ENCODE measurements at regions not wholly inside any gene's neighbourhood (a gene's known extent, or its start where the extent isn't known, plus 50 kb on each side); places are given as distances from the start of the nearest gene placed in this dataset.

- Histone ChIP-seq H3K9me3 (ENCODE audit: insufficient read depth, low read depth, low read length) (no peaks in the 10 kb centered on the region), H3K79me1 (ENCODE audit: low read length) (no peaks in the 10 kb centered on the region), H4K8ac (ENCODE audit: low read depth, low read length) (no peak overlapping the region), H3K4me3 (ENCODE audit: low read depth, low read length) (no peak overlapping the region), H3K27me3 (ENCODE audit: insufficient read depth, low read length) (no peaks in the 10 kb centered on the region), H2BK120ac (ENCODE audit: insufficient read depth, low read length, poor library complexity) (no peak overlapping the region), H3K9ac (ENCODE audit: low read length) (no peak overlapping the region), H2AK5ac (ENCODE audit: low read length) (no peak overlapping the region), H3K4ac (ENCODE audit: low read depth, low read length) (no peak overlapping the region), H4K91ac (ENCODE audit: low read depth, low read length) (no peak overlapping the region), H3K79me2 (ENCODE audit: control insufficient read depth, insufficient read depth, low read length, poor library complexity) (no peaks in the 10 kb centered on the region), H3K23ac (ENCODE audit: low read length) (no peak overlapping the region), H4K12ac (ENCODE audit: low read depth, low read length) (no peak overlapping the region), H2AFZ (ENCODE audit: insufficient read depth, low read length, poor library complexity) (no peak overlapping the region), H3K4me1 (ENCODE audit: control insufficient read depth in 1 of 2, insufficient read depth in 2 of 2, low read length in 2 of 2) (no peaks in the 10 kb centered on the region), H3K18ac (ENCODE audit: low read length) (no peak overlapping the region), H3K36me3 (ENCODE audit: control insufficient read depth in 1 of 2, insufficient read depth in 2 of 2, low read length in 2 of 2) (no peaks in the 10 kb centered on the region), H3K14ac (ENCODE audit: low read length) (no peak overlapping the region), H2BK5ac (ENCODE audit: low read depth, low read length, poor library complexity) (no peak overlapping the region), H3K27ac (ENCODE audit: low read depth, low read length) (no peak overlapping the region), H2BK12ac (ENCODE audit: low read length) (no peak overlapping the region), H3K4me2 (ENCODE audit: low read length) (no peak overlapping the region)
- no CpG with 5 or more reads among the region's 8 CpGs for WGBS (ENCODE audit: extremely low coverage, insufficient coverage, insufficient read length)
- DNase-seq = no peak
These were observed 267.2 kb downstream of the TFEC start for GRCh38 chr7:115763347-115763746.

- H2BK5ac ChIP-seq (ENCODE audit: low read depth, low read length, poor library complexity) = no peak overlapping the region
- no peak overlapping the region for H2AK5ac ChIP-seq (ENCODE audit: low read length)
- no peak overlapping the region for H3K18ac ChIP-seq (ENCODE audit: low read length)
- no peaks in the 10 kb centered on the region for H3K9me3 ChIP-seq (ENCODE audit: insufficient read depth, low read depth, low read length)
- H3K27me3 ChIP-seq (ENCODE audit: insufficient read depth, low read length) = no peaks in the 10 kb centered on the region
- WGBS (ENCODE audit: extremely low coverage, insufficient coverage, insufficient read length) = 100% methylated on average over 2 of the region's 3 CpGs
- no peaks in the 10 kb centered on the region for H3K36me3 ChIP-seq (ENCODE audit: control insufficient read depth in 1 of 2, insufficient read depth in 2 of 2, low read length in 2 of 2)
- H2AFZ ChIP-seq (ENCODE audit: insufficient read depth, low read length, poor library complexity) = no peak overlapping the region
- H3K4ac ChIP-seq (ENCODE audit: low read depth, low read length) = no peak overlapping the region
- no peaks in the 10 kb centered on the region for H3K79me1 ChIP-seq (ENCODE audit: low read length)
- no peak overlapping the region for H4K91ac ChIP-seq (ENCODE audit: low read depth, low read length)
- no peak overlapping the region for H3K27ac ChIP-seq (ENCODE audit: low read depth, low read length)
- no peak overlapping the region for H2BK120ac ChIP-seq (ENCODE audit: insufficient read depth, low read length, poor library complexity)
- no peak overlapping the region for H3K4me2 ChIP-seq (ENCODE audit: low read length)
- no peak overlapping the region for H4K12ac ChIP-seq (ENCODE audit: low read depth, low read length)
- no peak overlapping the region for H3K14ac ChIP-seq (ENCODE audit: low read length)
- H3K4me1 ChIP-seq (ENCODE audit: control insufficient read depth in 1 of 2, insufficient read depth in 2 of 2, low read length in 2 of 2) = no peaks in the 10 kb centered on the region
- H3K23ac ChIP-seq (ENCODE audit: low read length) = no peak overlapping the region
- DNase-seq = no peak
- no peak overlapping the region for H2BK12ac ChIP-seq (ENCODE audit: low read length)
- no peak overlapping the region for H3K9ac ChIP-seq (ENCODE audit: low read length)
- H3K4me3 ChIP-seq (ENCODE audit: low read depth, low read length) = no peak overlapping the region
- no peaks in the 10 kb centered on the region for H3K79me2 ChIP-seq (ENCODE audit: control insufficient read depth, insufficient read depth, low read length, poor library complexity)
- no peak overlapping the region for H4K8ac ChIP-seq (ENCODE audit: low read depth, low read length)
These were observed 272.5 kb downstream of the TFEC start for GRCh38 chr7:115758025-115758424.

- Histone ChIP-seq H3K4ac (ENCODE audit: low read depth, low read length) (no peak overlapping the region), H3K4me3 (ENCODE audit: low read depth, low read length) (no peak overlapping the region), H3K36me3 (ENCODE audit: control insufficient read depth in 1 of 2, insufficient read depth in 2 of 2, low read length in 2 of 2) (no peaks in the 10 kb centered on the region), H3K23ac (ENCODE audit: low read length) (no peak overlapping the region), H3K27ac (ENCODE audit: low read depth, low read length) (no peak overlapping the region), H3K18ac (ENCODE audit: low read length) (no peak overlapping the region), H4K91ac (ENCODE audit: low read depth, low read length) (no peak overlapping the region), H3K79me1 (ENCODE audit: low read length) (no peaks in the 10 kb centered on the region), H3K14ac (ENCODE audit: low read length) (no peak overlapping the region), H2BK5ac (ENCODE audit: low read depth, low read length, poor library complexity) (no peak overlapping the region), H3K9me3 (ENCODE audit: insufficient read depth, low read depth, low read length) (no peaks in the 10 kb centered on the region), H2BK12ac (ENCODE audit: low read length) (no peak overlapping the region), H3K27me3 (ENCODE audit: insufficient read depth, low read length) (no peaks in the 10 kb centered on the region), H2AK5ac (ENCODE audit: low read length) (no peak overlapping the region), H3K4me2 (ENCODE audit: low read length) (no peak overlapping the region), H3K9ac (ENCODE audit: low read length) (no peak overlapping the region), H3K4me1 (ENCODE audit: control insufficient read depth in 1 of 2, insufficient read depth in 2 of 2, low read length in 2 of 2) (no peaks in the 10 kb centered on the region), H4K8ac (ENCODE audit: low read depth, low read length) (no peak overlapping the region), H4K12ac (ENCODE audit: low read depth, low read length) (no peak overlapping the region), H2BK120ac (ENCODE audit: insufficient read depth, low read length, poor library complexity) (no peak overlapping the region), H2AFZ (ENCODE audit: insufficient read depth, low read length, poor library complexity) (no peak overlapping the region), H3K79me2 (ENCODE audit: control insufficient read depth, insufficient read depth, low read length, poor library complexity) (no peaks in the 10 kb centered on the region)
- whole genome bisulfite sequencing (ENCODE audit: extremely low coverage, insufficient coverage, insufficient read length) = no CpG with 5 or more reads among the region's 2 CpGs
- DNase-seq = no peak
These were observed 276.3 kb downstream of the TFEC start for GRCh38 chr7:115754226-115754625.

- no peak overlapping the region for H3K23ac ChIP-seq (ENCODE audit: low read length)
- H3K27ac ChIP-seq (ENCODE audit: low read depth, low read length) = no peak overlapping the region
- no peak overlapping the region for H4K12ac ChIP-seq (ENCODE audit: low read depth, low read length)
- no peak overlapping the region for H2BK120ac ChIP-seq (ENCODE audit: insufficient read depth, low read length, poor library complexity)
- H3K4ac ChIP-seq (ENCODE audit: low read depth, low read length) = no peak overlapping the region
- no peaks in the 10 kb centered on the region for H3K27me3 ChIP-seq (ENCODE audit: insufficient read depth, low read length)
- H3K9me3 ChIP-seq (ENCODE audit: insufficient read depth, low read depth, low read length) = no peaks in the 10 kb centered on the region
- no peak overlapping the region for H3K14ac ChIP-seq (ENCODE audit: low read length)
- no peak overlapping the region for H3K4me2 ChIP-seq (ENCODE audit: low read length)
- H3K36me3 ChIP-seq (ENCODE audit: control insufficient read depth in 1 of 2, insufficient read depth in 2 of 2, low read length in 2 of 2) = no peaks in the 10 kb centered on the region
- H4K91ac ChIP-seq (ENCODE audit: low read depth, low read length) = no peak overlapping the region
- WGBS (ENCODE audit: extremely low coverage, insufficient coverage, insufficient read length) = no CpG with 5 or more reads among the region's 6 CpGs
- H3K9ac ChIP-seq (ENCODE audit: low read length) = no peak overlapping the region
- no peak overlapping the region for H3K18ac ChIP-seq (ENCODE audit: low read length)
- H3K79me1 ChIP-seq (ENCODE audit: low read length) = no peaks in the 10 kb centered on the region
- no peak overlapping the region for H3K4me3 ChIP-seq (ENCODE audit: low read depth, low read length)
- no peak overlapping the region for H4K8ac ChIP-seq (ENCODE audit: low read depth, low read length)
- H2AFZ ChIP-seq (ENCODE audit: insufficient read depth, low read length, poor library complexity) = no peak overlapping the region
- H2BK5ac ChIP-seq (ENCODE audit: low read depth, low read length, poor library complexity) = no peak overlapping the region
- H2BK12ac ChIP-seq (ENCODE audit: low read length) = no peak overlapping the region
- no peaks in the 10 kb centered on the region for H3K4me1 ChIP-seq (ENCODE audit: control insufficient read depth in 1 of 2, insufficient read depth in 2 of 2, low read length in 2 of 2)
- DNase-seq = no peak
- H2AK5ac ChIP-seq (ENCODE audit: low read length) = no peak overlapping the region
- H3K79me2 ChIP-seq (ENCODE audit: control insufficient read depth, insufficient read depth, low read length, poor library complexity) = no peaks in the 10 kb centered on the region
These were observed 280.6 kb downstream of the TFEC start for GRCh38 chr7:115749924-115750323.

Data from trophoblast cell (in vitro differentiated cells and primary cell).